Fibroblast of lung (primary cell): ENCODE measurements at regions not wholly inside any gene's neighbourhood (a gene's known extent, or its start where the extent isn't known, plus 50 kb on each side); places are given as distances from the start of the nearest gene placed in this dataset.

Source experiments
- DNase-seq, 2 donors: peaks; one replicate each; pipeline versions ENCODE4 v3.0.0 to v3.0.0-alpha.2; 2010; ENCODE audit warnings: low read depth in 2 of 2
- H2AFZ ChIP-seq: 2 replicates; pipeline ENCODE4 v1.5.1; 2012; ENCODE audit warnings: low read length, control low read depth, inconsistent platforms
- H3K27ac ChIP-seq: 2 replicates; pipeline ENCODE4 v1.5.1; 2011; ENCODE audit warnings: low read length, control low read depth; ENCODE audit not compliant: insufficient read depth
- H3K27me3 ChIP-seq: 2 replicates; pipeline ENCODE4 v1.5.1; 2011; ENCODE audit warnings: mild to moderate bottlenecking, low read length; ENCODE audit not compliant: control insufficient read depth, insufficient read depth
- H3K36me3 ChIP-seq: 2 replicates; pipeline ENCODE4 v1.5.1; 2011; ENCODE audit warnings: low read length; ENCODE audit not compliant: control insufficient read depth, insufficient read depth
- H3K4me1 ChIP-seq: 2 replicates; pipeline ENCODE4 v1.5.1; 2011; ENCODE audit warnings: low read length; ENCODE audit not compliant: control insufficient read depth, insufficient read depth; ENCODE audit errors: extremely low read depth
- H3K4me2 ChIP-seq: 2 replicates; pipeline ENCODE4 v1.5.1; 2011; ENCODE audit warnings: low read length, control low read depth; ENCODE audit not compliant: insufficient read depth; ENCODE audit errors: extremely low read depth
- H3K4me3 ChIP-seq, 4 experiments: fragments of 200-600 bp in 1 of 4; sonication (generic) in 1 of 4; replicated peaks in 1 of 4; 2 replicates each; pipeline ENCODE4 v1.5.1; 2011 to 2016; ENCODE audit warnings: low read length in 4 of 4, low read depth in 3 of 4, mild to moderate bottlenecking in 3 of 4, control low read depth in 2 of 4, inconsistent platforms in 1 of 4, mixed read lengths in 1 of 4; ENCODE audit not compliant: insufficient read depth in 1 of 4; ENCODE audit errors: control extremely low read depth in 1 of 4
- H3K79me2 ChIP-seq: 2 replicates; pipeline ENCODE4 v1.5.1; 2012; ENCODE audit warnings: mild to moderate bottlenecking, low read length, inconsistent platforms; ENCODE audit not compliant: control insufficient read depth, insufficient read depth
- H3K9ac ChIP-seq: 2 replicates; pipeline ENCODE4 v1.5.1; 2011; ENCODE audit warnings: mild to moderate bottlenecking, low read length, control low read depth; ENCODE audit not compliant: insufficient read depth
- H3K9me3 ChIP-seq: 2 replicates; pipeline ENCODE4 v1.5.1; 2012; ENCODE audit warnings: low read depth, low read length; ENCODE audit not compliant: control insufficient read depth, insufficient read depth
- H4K20me1 ChIP-seq: 2 replicates; pipeline ENCODE4 v1.5.1; 2011; ENCODE audit warnings: low read length; ENCODE audit not compliant: control insufficient read depth, insufficient read depth; ENCODE audit errors: extremely low read depth
- EZH2 ChIP-seq: IDR thresholded peaks from 2 replicates; pipeline ENCODE4 v1.5.1; 2012; ENCODE audit warnings: low read length, control low read depth, mild to moderate bottlenecking; ENCODE audit errors: missing control alignments
- TF ChIP-seq, protein P1 (sequence below), 2 donors: IDR thresholded peaks in 1 of 2; conservative IDR thresholded peaks in 1 of 2; 1 replicate in 1 of 2; 2 replicates in 1 of 2; pipeline ENCODE4 v1.5.1; 2011 to 2012; ENCODE audit warnings: low read length in 2 of 2, control low read depth in 1 of 2, inconsistent platforms in 1 of 2, low read depth in 1 of 2, mild to moderate bottlenecking in 1 of 2

DNA sequence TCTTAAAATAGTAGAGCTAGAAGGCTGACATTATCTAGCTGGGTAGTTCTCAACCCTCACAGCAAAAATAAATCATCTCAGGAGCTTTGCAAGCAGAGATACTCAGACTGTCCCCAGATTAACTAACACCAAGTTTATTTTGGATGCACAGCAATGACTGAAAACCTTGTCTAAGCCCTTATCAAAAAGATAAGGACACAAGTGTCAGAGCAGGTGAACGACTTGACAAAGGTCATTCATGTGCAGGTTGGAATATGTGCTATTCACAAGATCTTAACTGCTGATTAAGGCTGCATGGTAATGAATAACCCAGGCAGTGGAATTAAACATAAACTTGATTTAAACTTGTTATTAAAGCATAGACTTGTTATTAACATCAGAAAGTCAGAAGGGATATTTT, 246.6 kb downstream of the BTG1 start:
- Histone ChIP-seq H3K9me3 (no peaks in the 10 kb centered on the region), H3K9ac (no peak overlapping the region), H3K79me2 (no peaks in the 10 kb centered on the region), H2AFZ (no peak overlapping the region), H3K4me1 (no peaks in the 10 kb centered on the region), H3K27me3 (no peaks in the 10 kb centered on the region), H3K36me3 (no peaks in the 10 kb centered on the region), H3K27ac (no peak overlapping the region), H3K4me2 (no peak overlapping the region), H4K20me1 (no peaks in the 10 kb centered on the region), H3K4me3 (no peak overlapping the region)
- TF ChIP-seq, protein P1, sequence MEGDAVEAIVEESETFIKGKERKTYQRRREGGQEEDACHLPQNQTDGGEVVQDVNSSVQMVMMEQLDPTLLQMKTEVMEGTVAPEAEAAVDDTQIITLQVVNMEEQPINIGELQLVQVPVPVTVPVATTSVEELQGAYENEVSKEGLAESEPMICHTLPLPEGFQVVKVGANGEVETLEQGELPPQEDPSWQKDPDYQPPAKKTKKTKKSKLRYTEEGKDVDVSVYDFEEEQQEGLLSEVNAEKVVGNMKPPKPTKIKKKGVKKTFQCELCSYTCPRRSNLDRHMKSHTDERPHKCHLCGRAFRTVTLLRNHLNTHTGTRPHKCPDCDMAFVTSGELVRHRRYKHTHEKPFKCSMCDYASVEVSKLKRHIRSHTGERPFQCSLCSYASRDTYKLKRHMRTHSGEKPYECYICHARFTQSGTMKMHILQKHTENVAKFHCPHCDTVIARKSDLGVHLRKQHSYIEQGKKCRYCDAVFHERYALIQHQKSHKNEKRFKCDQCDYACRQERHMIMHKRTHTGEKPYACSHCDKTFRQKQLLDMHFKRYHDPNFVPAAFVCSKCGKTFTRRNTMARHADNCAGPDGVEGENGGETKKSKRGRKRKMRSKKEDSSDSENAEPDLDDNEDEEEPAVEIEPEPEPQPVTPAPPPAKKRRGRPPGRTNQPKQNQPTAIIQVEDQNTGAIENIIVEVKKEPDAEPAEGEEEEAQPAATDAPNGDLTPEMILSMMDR (conservative IDR thresholded peaks at IDR 0.05 in 1 of 2, IDR thresholded peaks at IDR 0.05 in 1 of 2; ENCODE audit: low read depth in 1 of 2, low read length in 2 of 2): no peak
- no peak for TF ChIP-seq EZH2
- no peak for DNase-seq

DNA sequence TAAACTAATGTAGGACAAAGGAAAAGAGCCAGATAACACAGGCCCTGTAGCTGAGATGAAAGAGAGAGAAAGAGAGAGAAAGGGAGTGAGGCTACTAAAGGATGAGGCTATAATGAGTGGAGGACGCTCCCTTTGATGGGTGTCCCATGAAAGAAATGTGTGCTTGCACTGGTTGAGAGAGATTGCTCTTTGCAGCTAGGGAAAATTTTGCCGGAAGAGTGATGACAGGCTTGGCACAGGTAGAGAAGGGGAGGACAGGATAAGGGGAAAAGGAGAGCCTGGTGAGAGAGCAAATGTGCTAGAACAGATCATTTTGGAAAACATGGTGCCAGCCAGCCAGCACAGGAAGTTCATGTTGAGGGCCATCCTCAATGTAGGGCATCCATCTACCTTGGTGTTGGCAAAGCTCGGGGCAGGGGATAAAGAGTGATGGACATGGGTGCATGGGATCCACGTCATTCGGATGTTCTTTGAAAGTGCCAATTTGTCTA, 248.6 kb downstream of the BTG1 start:
- H2AFZ ChIP-seq: no peak overlapping the region
- no peaks in the 10 kb centered on the region for H4K20me1 ChIP-seq
- no peak overlapping the region for H3K27ac ChIP-seq
- H3K4me2 ChIP-seq: no peak overlapping the region
- no peak overlapping the region for H3K4me3 ChIP-seq
- no peaks in the 10 kb centered on the region for H3K79me2 ChIP-seq
- no peaks in the 10 kb centered on the region for H3K9me3 ChIP-seq
- no peaks in the 10 kb centered on the region for H3K4me1 ChIP-seq
- no peak overlapping the region for H3K9ac ChIP-seq
- no peaks in the 10 kb centered on the region for H3K36me3 ChIP-seq
- DNase-seq: no peak
- no peaks in the 10 kb centered on the region for H3K27me3 ChIP-seq
- TF ChIP-seq, protein P1 (conservative IDR thresholded peaks at IDR 0.05 in 1 of 2, IDR thresholded peaks at IDR 0.05 in 1 of 2; ENCODE audit: low read depth in 1 of 2, low read length in 2 of 2): no peak
- TF ChIP-seq EZH2: no peak

DNA sequence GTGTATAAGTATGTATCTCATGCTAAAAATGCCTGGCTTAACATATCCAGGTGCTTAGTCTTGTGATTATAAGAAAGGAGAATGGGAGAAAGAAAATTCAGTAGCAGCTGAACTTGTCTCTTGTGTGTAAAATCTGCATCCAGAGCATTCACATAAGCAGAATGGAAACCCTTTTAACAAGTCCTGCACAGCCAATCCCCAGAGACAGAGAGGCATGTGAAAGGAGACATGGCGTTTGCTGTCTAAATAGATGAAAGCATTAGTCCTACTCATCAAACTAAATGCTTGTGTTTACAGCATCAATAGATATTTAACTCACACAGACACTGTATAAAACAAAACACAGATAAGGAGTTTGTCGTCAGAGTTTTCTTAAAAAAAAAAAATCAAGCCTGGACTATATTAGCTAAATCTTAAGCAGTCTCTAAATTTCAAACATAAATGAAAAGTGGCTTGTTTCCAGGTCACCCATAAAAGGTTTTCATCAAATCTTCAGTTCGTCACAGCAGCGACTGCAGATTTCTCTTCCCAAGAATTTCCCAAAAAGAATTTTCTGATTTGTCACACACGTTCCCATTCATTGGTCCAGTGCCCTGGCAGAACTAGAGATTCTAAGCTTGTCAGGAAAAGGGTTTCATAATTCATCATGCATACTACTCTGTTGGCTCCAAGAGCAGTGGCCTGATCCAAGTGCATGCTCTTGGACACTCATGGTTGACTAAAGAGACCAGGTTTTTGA, 249.2 kb downstream of the BTG1 start:
- no peak overlapping the region for H3K9ac ChIP-seq
- no peaks in the 10 kb centered on the region for H3K4me1 ChIP-seq
- H3K4me2 ChIP-seq: no peak overlapping the region
- no peak overlapping the region for H3K4me3 ChIP-seq
- peak; percentile 14 to 15 for DNase-seq
- H3K9me3 ChIP-seq: no peaks in the 10 kb centered on the region
- H3K79me2 ChIP-seq: no peaks in the 10 kb centered on the region
- H3K27me3 ChIP-seq: no peaks in the 10 kb centered on the region
- H2AFZ ChIP-seq: no peak overlapping the region
- no peak overlapping the region for H3K27ac ChIP-seq
- H3K36me3 ChIP-seq: no peaks in the 10 kb centered on the region
- TF ChIP-seq, protein P1 (conservative IDR thresholded peaks at IDR 0.05 in 1 of 2, IDR thresholded peaks at IDR 0.05 in 1 of 2; ENCODE audit: low read depth in 1 of 2, low read length in 2 of 2): no peak
- no peak for TF ChIP-seq EZH2
- H4K20me1 ChIP-seq: no peaks in the 10 kb centered on the region
